ENCODE measurements at regions not wholly inside any gene's neighbourhood (a gene's known extent, or its start where the extent isn't known, plus 50 kb on each side); places are given as distances from the start of the nearest gene placed in this dataset.

DNA sequence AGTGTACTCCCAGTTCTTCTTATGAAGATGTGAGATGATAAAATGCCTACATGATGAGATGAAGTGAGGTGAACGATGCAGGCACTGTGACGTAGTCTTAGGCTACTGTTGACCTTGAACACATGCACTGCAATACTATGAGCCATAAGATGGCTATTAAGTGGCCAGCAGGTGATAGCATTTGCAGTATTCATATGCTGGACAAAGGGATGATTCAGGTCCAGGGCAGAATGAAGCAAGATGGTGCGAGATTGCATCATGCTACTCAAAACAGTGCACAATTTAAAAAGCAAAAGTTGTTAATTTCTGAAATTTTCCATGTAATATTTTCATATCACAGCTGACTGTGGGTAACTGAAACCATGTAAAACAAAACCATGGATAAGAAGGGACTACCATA is 781.4 kb downstream of the PCDH18 start:
- TF ChIP-seq, protein P1, sequence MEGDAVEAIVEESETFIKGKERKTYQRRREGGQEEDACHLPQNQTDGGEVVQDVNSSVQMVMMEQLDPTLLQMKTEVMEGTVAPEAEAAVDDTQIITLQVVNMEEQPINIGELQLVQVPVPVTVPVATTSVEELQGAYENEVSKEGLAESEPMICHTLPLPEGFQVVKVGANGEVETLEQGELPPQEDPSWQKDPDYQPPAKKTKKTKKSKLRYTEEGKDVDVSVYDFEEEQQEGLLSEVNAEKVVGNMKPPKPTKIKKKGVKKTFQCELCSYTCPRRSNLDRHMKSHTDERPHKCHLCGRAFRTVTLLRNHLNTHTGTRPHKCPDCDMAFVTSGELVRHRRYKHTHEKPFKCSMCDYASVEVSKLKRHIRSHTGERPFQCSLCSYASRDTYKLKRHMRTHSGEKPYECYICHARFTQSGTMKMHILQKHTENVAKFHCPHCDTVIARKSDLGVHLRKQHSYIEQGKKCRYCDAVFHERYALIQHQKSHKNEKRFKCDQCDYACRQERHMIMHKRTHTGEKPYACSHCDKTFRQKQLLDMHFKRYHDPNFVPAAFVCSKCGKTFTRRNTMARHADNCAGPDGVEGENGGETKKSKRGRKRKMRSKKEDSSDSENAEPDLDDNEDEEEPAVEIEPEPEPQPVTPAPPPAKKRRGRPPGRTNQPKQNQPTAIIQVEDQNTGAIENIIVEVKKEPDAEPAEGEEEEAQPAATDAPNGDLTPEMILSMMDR (conservative IDR thresholded peaks at IDR 0.05; ENCODE audit: low read depth, low read length) = no peak
- no peak for TF ChIP-seq RFX5 (IDR thresholded peaks at IDR 0.05; ENCODE audit: low read depth, low read length)
- no peak for TF ChIP-seq SMC3 (IDR thresholded peaks at IDR 0.05; ENCODE audit: low read depth, low read length)
- no peak for TF ChIP-seq POLR2A (IDR thresholded peaks at IDR 0.05; ENCODE audit: low read depth, low read length)
- TF ChIP-seq RCOR1 (IDR thresholded peaks at IDR 0.05; ENCODE audit: insufficient replicate concordance, low read length) = no peak

All from IMR-90 (cell line).